Mesodermal cell (in vitro differentiated cells): ENCODE measurements at regions not wholly inside any gene's neighbourhood (a gene's known extent, or its start where the extent isn't known, plus 50 kb on each side); places are given as distances from the start of the nearest gene placed in this dataset.
A peak's percentile ranks its signal among the peaks of the same experiment; 100 is the strongest.
"Not testable (repeated sequence)": the region's sequence is repeated elsewhere in the genome, so short reads cannot be mapped to it uniquely, and the experiment has no call there.

Experiments
- H3K27ac ChIP-seq: 2 replicates; pipeline ENCODE4 v1.7.0; 2013; ENCODE audit warnings: mild to moderate bottlenecking, low read depth, low read length, moderate library complexity; ENCODE audit not compliant: severe bottlenecking
- H3K36me3 ChIP-seq: 2 replicates; pipeline ENCODE4 v1.7.1; 2013; ENCODE audit warnings: mild to moderate bottlenecking, low read length, moderate library complexity; ENCODE audit not compliant: control insufficient read depth, insufficient read depth
- H3K4me1 ChIP-seq: one replicate; pipeline ENCODE4 v1.7.1; 2013; ENCODE audit warnings: mild to moderate bottlenecking, low read length; ENCODE audit not compliant: insufficient read depth, control insufficient read depth, poor library complexity, severe bottlenecking
- H3K4me3 ChIP-seq: 2 replicates; pipeline ENCODE4 v1.7.0; 2013; ENCODE audit warnings: low read length, control low read depth, mild to moderate bottlenecking; ENCODE audit not compliant: insufficient read depth, poor library complexity, severe bottlenecking; ENCODE audit errors: extremely low read depth
- H3K9me3 ChIP-seq: 2 replicates; pipeline ENCODE4 v1.7.1; 2013; ENCODE audit warnings: mild to moderate bottlenecking, low read length, moderate library complexity; ENCODE audit not compliant: control insufficient read depth
- WGBS, 2 experiments: methylation state at CpG; one replicate each; pipeline ENCODE4 v1.1.5; 2013; ENCODE audit warnings: missing lambda C conversion rate in 2 of 2; ENCODE audit not compliant: insufficient coverage in 2 of 2; 5-methylcytosine and 5-hydroxymethylcytosine counted together

DNA sequence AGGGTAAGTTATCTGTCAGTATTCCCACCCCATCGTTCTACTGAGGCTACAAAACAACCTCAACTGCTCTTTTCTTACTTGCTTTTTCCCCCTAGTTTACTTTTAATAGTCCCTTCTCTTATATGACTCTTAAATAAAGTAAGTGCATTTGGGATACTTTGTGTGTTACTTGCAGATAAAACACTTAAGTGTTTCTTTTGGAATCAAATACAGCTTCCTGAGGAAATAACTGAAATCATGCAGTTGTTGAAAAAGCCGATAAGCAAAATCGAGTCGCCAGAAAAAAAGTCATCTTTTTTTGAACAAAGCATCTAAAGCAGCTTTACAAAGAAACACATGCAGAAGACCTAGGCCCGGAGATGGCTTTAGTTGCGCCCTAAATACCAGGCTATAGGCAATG is 53.5 kb upstream of the EPB41L4A start:
- H3K27ac ChIP-seq = no peak overlapping the region
- no peaks in the 10 kb centered on the region for H3K36me3 ChIP-seq
- H3K4me1 ChIP-seq = no peaks in the 10 kb centered on the region
- WGBS, 2 experiments = 100% methylated on average over 2 to 4 of the region's 6 CpGs
- H3K4me3 ChIP-seq = no peak overlapping the region
- no peaks in the 10 kb centered on the region for H3K9me3 ChIP-seq

DNA sequence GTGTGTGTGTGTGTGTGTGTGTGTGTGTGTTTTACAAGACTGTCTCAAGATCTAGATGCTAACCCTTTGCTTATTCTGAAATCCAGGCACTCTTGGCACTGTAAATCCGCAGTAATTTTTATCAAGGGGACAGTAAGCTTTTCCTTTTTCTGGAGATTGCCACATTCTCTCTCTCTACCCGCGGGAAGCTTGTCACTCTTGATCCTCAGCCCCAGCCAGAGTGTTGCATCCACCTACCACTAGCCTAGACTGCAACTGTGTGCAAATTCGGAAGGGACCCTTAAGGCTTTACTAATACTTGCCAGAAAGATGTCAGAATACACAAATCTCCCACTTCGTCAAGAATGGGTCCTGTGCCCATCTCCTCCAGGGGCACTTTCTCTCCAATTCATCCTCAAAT is 54.9 kb upstream of the EPB41L4A start:
- WGBS, 2 experiments = 80 to 89% methylated on average over 4 to 5 of the region's 5 CpGs
- Histone ChIP-seq H3K36me3 (no peaks in the 10 kb centered on the region), H3K9me3 (no peaks in the 10 kb centered on the region), H3K4me1 (no peaks in the 10 kb centered on the region), H3K27ac (no peak overlapping the region), H3K4me3 (no peak overlapping the region)

DNA sequence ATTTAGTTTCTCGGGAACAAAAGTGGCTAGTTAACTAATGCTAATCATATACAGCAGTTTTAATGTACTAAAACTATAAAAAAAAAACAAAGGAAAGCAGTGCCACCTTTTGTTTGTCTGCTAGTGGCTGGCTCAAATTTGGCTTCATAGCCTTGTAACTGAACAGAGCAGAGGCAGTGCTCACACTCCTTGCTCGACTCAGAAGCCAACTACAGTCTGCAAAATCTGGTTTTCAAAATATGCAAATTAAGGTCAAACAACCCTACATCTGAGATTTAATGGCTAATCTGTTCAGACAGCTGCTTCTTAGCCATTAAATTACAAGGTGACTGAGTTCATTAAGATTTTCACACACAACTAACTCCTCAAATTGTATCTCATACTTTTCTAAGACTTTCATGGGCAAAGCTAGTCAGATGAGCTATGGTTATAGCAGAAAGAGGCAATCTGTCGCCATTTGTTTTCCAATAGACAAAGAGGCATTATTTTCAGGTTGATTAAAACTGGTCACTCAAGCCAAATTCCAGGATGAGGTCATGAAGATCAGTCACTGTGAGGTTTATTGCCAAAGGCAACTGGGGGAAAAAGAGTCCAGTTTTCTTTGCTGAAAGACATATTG is 56.8 kb upstream of the EPB41L4A start:
- WGBS, 2 experiments = 70 to 90% methylated on average over 2 of the region's 3 CpGs
- Histone ChIP-seq H3K9me3 (no peaks in the 10 kb centered on the region), H3K4me3 (no peak overlapping the region), H3K36me3 (no peaks in the 10 kb centered on the region), H3K4me1 (no peaks in the 10 kb centered on the region), H3K27ac (peak overlapping the region; percentile 76)

DNA sequence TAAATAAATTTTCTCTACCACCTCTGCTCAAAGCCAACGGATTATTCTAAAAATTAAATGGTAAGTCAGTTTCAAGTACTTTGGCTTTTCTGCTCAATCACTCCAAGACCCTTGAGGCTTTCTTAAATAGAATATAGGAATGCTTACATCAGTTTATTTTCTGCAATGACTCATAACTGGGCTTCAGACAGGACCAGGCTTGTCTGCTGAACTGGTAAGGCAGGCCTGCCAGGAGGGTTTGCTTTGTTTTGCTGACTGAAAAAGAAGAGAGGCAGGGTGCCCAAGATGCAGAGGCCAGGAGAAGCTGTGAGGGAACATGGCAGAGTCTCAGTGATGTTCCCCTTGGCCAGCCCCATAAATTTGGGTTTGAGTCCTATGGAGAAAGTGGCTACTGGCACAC is 60.3 kb upstream of the EPB41L4A start:
- H3K9me3 ChIP-seq = no peaks in the 10 kb centered on the region
- H3K4me3 ChIP-seq = no peak overlapping the region
- no CpG with 5 or more reads among the region's 1 CpG for WGBS, 2 experiments
- no peaks in the 10 kb centered on the region for H3K36me3 ChIP-seq
- H3K4me1 ChIP-seq = no peaks in the 10 kb centered on the region
- H3K27ac ChIP-seq = no peak overlapping the region

DNA sequence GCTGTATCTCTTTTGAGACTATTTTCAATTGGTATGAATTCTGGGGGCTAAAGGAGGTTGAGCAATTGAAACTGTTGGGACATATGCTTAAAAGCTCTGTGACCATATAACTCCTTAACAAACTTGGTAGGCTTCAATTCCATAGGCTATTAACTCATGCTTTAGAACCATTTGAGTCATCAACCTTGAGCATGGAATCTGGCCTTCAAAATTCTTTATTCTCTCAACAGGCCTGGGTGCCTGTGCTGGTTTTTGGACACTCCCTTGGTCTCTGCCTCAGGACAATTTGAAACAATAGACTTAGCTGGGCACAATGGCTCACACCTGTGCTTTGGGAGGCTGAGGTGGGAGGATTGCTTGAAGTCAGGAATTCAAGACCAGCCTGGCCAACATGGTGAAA is 61.4 kb upstream of the EPB41L4A start:
- no peak overlapping the region for H3K27ac ChIP-seq
- H3K4me3 ChIP-seq = no peak overlapping the region
- H3K9me3 ChIP-seq = no peaks in the 10 kb centered on the region
- H3K36me3 ChIP-seq = no peaks in the 10 kb centered on the region
- no peaks in the 10 kb centered on the region for H3K4me1 ChIP-seq

DNA sequence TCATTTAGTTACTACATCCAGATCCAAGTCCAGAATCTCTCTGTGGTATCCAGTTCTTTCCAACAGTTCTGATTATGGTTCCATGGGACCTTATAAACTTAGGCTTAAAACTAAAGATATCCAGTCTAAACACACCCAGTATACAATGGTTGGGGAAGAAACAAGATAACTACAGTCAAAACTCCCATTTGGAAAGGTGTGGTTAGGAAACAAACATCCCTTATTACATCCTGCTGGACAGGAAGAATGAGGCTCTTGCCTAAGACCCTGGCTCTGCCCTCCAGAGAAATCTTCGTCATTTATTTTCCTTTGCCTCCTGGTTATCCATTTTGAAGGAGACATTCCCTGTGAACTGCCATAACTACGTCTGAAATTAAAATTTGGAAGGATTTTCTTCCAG is 64.6 kb upstream of the EPB41L4A start:
- Histone ChIP-seq H3K4me3 (no peak overlapping the region), H3K9me3 (no peaks in the 10 kb centered on the region), H3K27ac (no peak overlapping the region), H3K4me1 (no peaks in the 10 kb centered on the region), H3K36me3 (no peaks in the 10 kb centered on the region)
- 50 to 80% methylated on average over 1 of the region's 2 CpGs for WGBS, 2 experiments

DNA sequence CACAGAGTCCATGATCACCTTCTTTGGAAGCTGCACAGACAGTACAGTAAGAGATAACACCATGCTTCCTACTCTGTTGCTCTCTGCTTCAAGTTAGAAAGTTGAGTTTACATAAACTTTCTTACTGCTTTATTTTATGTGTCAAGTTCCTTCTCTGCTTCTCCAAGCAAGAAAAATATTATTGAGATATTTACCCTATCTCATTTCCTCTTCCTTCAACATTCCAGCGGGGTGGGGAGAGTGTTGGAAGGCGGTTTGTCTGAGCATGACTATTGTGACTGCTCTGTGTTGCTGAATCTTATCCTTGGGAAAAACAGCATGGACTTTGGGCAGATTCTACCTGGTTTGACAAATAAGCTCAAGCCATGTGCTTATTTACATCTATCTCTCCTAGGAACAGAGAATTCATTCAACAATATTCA is 66.9 kb upstream of the EPB41L4A start:
- Histone ChIP-seq H3K4me3 (no peak overlapping the region), H3K4me1 (no peaks in the 10 kb centered on the region), H3K9me3 (no peaks in the 10 kb centered on the region), H3K27ac (no peak overlapping the region), H3K36me3 (no peaks in the 10 kb centered on the region)
- no CpG with 5 or more reads among the region's 2 CpGs for WGBS, 2 experiments

DNA sequence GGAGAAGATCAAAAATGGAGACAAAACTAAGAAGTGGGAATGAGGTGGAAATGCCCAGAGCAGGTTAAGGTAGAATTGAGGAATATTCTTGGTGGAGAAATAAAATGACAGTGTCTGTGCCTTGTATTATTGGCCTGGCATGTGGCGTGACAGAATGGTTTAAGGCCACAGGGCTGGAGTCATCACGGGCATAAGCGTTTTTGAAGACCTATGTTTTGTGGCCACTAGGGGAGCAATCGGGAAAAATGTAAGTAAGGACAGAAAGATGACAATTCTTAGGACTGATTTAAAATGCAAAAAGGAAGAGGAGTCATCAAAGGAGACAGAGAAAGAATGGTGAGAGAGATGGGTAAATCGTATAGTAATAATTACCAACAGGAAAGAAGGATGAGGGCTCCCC is 72.2 kb upstream of the EPB41L4A start:
- H3K9me3 ChIP-seq = no peaks in the 10 kb centered on the region
- H3K4me3 ChIP-seq = no peak overlapping the region
- no peaks in the 10 kb centered on the region for H3K4me1 ChIP-seq
- H3K36me3 ChIP-seq = no peaks in the 10 kb centered on the region
- H3K27ac ChIP-seq = no peak overlapping the region
- 78 to 80% methylated on average over 1 to 5 of the region's 5 CpGs for WGBS, 2 experiments

DNA sequence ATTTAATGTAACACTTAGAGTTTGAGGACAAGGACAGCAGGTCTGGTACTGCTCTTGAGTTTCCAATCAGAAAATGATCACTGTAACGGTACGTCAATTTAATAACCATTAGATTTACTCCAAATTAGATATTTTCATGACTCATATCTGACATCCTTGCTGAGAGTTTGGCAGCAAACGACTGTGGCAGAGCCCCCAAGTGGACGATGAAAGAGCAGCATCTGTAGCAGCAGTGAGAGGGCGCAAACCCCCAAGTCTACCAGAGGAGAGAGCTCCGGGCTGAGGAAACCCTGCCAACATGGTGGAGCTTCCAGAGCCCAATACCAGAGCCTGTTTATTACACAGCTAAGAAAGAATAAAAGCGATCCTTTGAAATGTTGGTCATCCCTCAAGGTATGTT is 73.2 kb upstream of the EPB41L4A start:
- 25 to 32% methylated on average over 5 of the region's 7 CpGs for WGBS, 2 experiments
- H3K9me3 ChIP-seq = no peaks in the 10 kb centered on the region
- no peaks in the 10 kb centered on the region for H3K4me1 ChIP-seq
- H3K36me3 ChIP-seq = no peaks in the 10 kb centered on the region
- H3K4me3 ChIP-seq = no peak overlapping the region
- no peak overlapping the region for H3K27ac ChIP-seq

DNA sequence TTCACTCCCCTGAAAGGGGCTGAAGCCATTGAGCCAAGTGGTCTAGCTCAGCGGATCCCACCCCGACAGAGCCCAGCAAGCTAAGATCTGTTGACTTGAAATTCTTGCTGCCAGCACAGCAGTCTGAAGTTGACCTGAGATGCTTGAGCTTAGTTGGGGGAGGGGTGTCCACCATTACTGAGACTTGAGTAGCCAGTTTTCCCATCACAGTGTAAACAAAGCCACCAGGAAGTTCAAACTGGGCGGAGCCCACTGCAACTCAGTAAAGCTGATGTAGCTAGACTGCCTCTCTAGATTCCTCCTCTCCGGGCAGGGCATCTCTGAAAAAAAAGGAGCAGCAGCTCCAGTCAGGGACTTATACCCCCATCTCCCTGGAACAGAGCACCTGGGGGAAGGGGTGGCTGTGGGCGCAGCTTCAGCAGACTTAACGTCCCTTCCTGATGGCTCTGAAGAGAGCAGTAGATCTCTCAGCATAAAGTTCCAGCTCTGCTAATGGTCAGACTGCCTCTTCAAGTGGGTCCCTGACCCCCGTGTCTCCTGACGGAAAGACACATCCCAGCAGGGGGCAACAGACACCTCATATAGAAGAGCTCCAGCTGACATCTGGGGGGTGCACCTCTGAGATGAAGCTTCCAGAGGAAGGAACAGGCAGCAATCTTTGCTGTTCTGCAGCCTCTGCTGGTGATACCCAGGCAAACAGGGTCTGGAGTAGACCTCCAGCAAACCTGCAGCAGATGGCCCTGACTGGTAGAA is 84.8 kb upstream of the EPB41L4A start:
- H3K4me1 ChIP-seq, H3K9me3 ChIP-seq, H3K4me3 ChIP-seq, H3K36me3 ChIP-seq, H3K27ac ChIP-seq: not testable (repeated sequence)
- 92 to 94% methylated on average over 4 to 5 of the region's 8 CpGs for WGBS, 2 experiments

DNA sequence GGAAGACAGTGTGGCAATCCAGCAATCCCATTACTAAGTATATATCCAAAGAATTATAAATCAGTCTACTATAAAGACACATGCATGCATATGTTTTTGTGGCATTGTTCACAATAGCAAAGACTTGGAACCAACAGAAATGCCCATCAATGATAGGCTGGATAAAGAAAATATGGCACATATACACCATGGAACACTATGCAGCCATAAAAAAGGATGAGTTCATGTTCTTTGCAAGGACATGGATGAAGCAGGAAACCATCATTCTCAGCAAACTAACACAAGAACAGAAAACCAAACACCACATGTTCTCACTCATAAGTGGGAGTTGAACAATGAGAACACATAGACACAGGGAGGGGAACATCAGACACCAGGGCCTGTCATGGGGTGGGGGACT is 90.0 kb upstream of the EPB41L4A start:
- H3K27ac ChIP-seq, H3K4me3 ChIP-seq, H3K36me3 ChIP-seq, H3K9me3 ChIP-seq, H3K4me1 ChIP-seq: not testable (repeated sequence)
